DOHH2 (cell line): ENCODE measurements at regions not wholly inside any gene's neighbourhood (a gene's known extent, or its start where the extent isn't known, plus 50 kb on each side); places are given as distances from the start of the nearest gene placed in this dataset.

Source experiments
- CTCF ChIP-seq: fragments of 200-600 bp; sonication (generic); IDR thresholded peaks from one replicate; pipeline ENCODE4 v1.5.1; 2014; ENCODE audit warnings: antibody characterized with exemption, mild to moderate bottlenecking, low read depth, low read length; ENCODE audit not compliant: poor library complexity, severe bottlenecking
- EZH2phosphoT487 ChIP-seq: fragments of 200-600 bp; sonication (generic); IDR thresholded peaks from 2 replicates; pipeline ENCODE4 v1.6.1; 2017; ENCODE audit warnings: borderline replicate concordance, mild to moderate bottlenecking, antibody characterized with exemption, low read length, moderate library complexity, mixed read lengths

GRCh38 chr3:5774337-5774736 lies 586.8 kb downstream of the EDEM1 start:
- TF ChIP-seq CTCF = no peak
- TF ChIP-seq EZH2phosphoT487 = no peak
